NOMO-1 treated with dmso at 0.1 percent for 144 hours (cell line): ENCODE measurements at regions not wholly inside any gene's neighbourhood (a gene's known extent, or its start where the extent isn't known, plus 50 kb on each side); places are given as distances from the start of the nearest gene placed in this dataset.
"Not testable (repeated sequence)": the region's sequence is repeated elsewhere in the genome, so short reads cannot be mapped to it uniquely, and the experiment has no call there.

Experiments used
- DNase-seq: peaks from one replicate; lab custom pipeline; 2025; ENCODE audit not compliant: unreplicated experiment; lab: John Stamatoyannopoulos, UW

- DNase-seq: no peak
Measured at GRCh38 chr5:86493777-86494176, 124.0 kb upstream of the COX7C start.

GRCh38 chr5:86500947-86501346, 116.8 kb upstream of the COX7C start:
- DNase-seq: no peak

GRCh38 chr5:86507574-86507973, 110.2 kb upstream of the COX7C start:
- no peak for DNase-seq

GRCh38 chr5:86510330-86510915, 107.3 kb upstream of the COX7C start:
- not testable (repeated sequence) for DNase-seq

- DNase-seq: no peak
Measured at GRCh38 chr5:86523718-86524117, 94.0 kb upstream of the COX7C start.

- DNase-seq: no peak
Measured at GRCh38 chr5:86525622-86526021, 92.1 kb upstream of the COX7C start.

- no peak for DNase-seq
Measured at GRCh38 chr5:86526811-86527348, 90.9 kb upstream of the COX7C start.

GRCh38 chr5:86532429-86532828, 85.3 kb upstream of the COX7C start:
- no peak for DNase-seq

- no peak for DNase-seq
Measured at GRCh38 chr5:86536396-86536795, 81.3 kb upstream of the COX7C start.

GRCh38 chr5:86542532-86542931, 75.2 kb upstream of the COX7C start:
- no peak for DNase-seq

- DNase-seq: no peak
Measured at GRCh38 chr5:86546044-86546443, 71.7 kb upstream of the COX7C start.

GRCh38 chr5:86546582-86546981, 71.2 kb upstream of the COX7C start:
- DNase-seq: no peak

- DNase-seq: no peak
Measured at GRCh38 chr5:86554638-86555037, 63.1 kb upstream of the COX7C start.

GRCh38 chr5:86557920-86558319, 59.8 kb upstream of the COX7C start:
- no peak for DNase-seq

GRCh38 chr5:86565197-86565789, 52.4 kb upstream of the COX7C start:
- DNase-seq: no peak

GRCh38 chr5:86566030-86566429, 51.7 kb upstream of the COX7C start:
- DNase-seq: not testable (repeated sequence)
